ENCODE measurements at regions not wholly inside any gene's neighbourhood (a gene's known extent, or its start where the extent isn't known, plus 50 kb on each side); places are given as distances from the start of the nearest gene placed in this dataset.

DNA sequence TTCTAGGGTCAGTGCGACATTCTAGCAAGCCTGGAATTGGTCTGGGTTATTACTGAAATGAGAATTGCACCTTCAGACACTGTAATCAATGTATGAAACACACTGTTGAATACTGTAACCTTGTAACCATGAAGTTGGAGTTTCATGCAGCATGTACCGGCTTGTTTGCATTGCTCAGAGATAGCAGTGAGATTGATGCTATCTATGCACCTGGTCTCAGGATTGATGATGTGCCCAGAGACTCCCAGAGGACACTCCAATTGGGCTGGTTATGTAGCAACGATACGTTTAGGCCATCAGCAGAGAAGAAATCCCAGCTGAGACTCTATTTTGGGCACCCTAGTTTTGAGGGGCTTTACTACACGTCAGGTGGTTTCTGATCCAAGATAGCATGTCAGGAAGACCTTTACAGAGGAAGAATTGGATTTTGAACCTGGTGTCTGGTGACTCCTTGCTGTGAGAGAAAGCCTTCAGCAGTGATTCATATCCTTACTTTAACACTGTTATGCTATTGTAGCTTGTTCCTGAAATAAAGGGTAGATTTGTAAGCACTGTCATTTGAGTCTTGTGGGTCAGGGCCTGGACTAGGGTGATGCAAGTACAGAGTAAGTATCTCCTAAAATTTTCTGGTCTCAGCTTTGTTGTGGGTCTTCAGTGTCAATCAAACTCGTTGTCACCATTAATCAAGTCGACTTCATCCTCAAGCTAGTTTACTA is 305.1 kb upstream of the GULP1 start:
- no peak overlapping the region for H3K9ac ChIP-seq (ENCODE audit: extremely low read depth, low read length, poor library complexity, severe bottlenecking)
- no peak overlapping the region for H3K4me3 ChIP-seq (ENCODE audit: low read length)
- Mint-ChIP-seq H3K9me3 (no peaks in the 10 kb centered on the region), H3K4me1 (peaks cover 35% of the 10 kb centered on the region), H3K27ac (peak overlapping the region; percentile 35), H3K36me3 (ENCODE audit: low read depth) (no peaks in the 10 kb centered on the region), H3K4me3 (no peak overlapping the region), H3K27me3 (ENCODE audit: insufficient read depth) (no peaks in the 10 kb centered on the region)
- no peaks in the 10 kb centered on the region for H3K36me3 ChIP-seq (ENCODE audit: control insufficient read depth, insufficient read depth, low read length)
- TF ChIP-seq CTCF (conservative IDR thresholded peaks at IDR 0.05): no peak
- 93 to 95% methylated on average over 7 of the region's 7 CpGs for WGBS, 2 experiments (ENCODE audit: insufficient coverage in 1 of 2, insufficient read length in 1 of 2)
- H3K27me3 ChIP-seq (ENCODE audit: control insufficient read depth, insufficient read depth, low read length, poor library complexity, severe bottlenecking): no peaks in the 10 kb centered on the region
- no peak overlapping the region for H3K27ac ChIP-seq (ENCODE audit: low read depth, low read length)
- no peak for DNase-seq
- H3K4me1 ChIP-seq (ENCODE audit: control insufficient read depth, insufficient read depth, low read length): peaks cover 7% of the 10 kb centered on the region
- H3K9me3 ChIP-seq (ENCODE audit: control insufficient read depth, low read length): no peaks in the 10 kb centered on the region

DNA sequence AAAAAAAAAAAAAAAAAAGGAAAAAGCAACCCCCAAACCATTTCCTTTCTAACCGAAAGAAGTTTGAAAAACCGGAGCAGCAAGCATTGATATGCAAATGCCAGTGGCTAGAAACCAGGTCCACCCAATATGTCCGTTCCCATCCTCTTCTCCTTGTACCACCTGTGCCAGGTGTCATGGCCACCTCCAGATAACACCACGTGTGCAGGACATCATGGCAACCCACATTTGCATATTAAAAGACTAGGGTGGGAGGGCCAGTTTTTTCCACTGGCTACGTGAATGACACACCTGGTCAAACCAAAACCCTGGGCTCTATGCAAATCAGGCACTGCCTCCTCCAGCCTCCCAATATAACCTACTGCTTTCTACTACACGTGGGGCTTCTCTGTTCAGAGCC is 303.3 kb upstream of the GULP1 start:
- H3K27me3 ChIP-seq (ENCODE audit: control insufficient read depth, insufficient read depth, low read length, poor library complexity, severe bottlenecking): no peaks in the 10 kb centered on the region
- H3K36me3 ChIP-seq (ENCODE audit: control insufficient read depth, insufficient read depth, low read length): no peaks in the 10 kb centered on the region
- peaks cover 46% of the 10 kb centered on the region for H3K4me1 Mint-ChIP-seq
- H3K4me3 Mint-ChIP-seq: no peak overlapping the region
- H3K27ac Mint-ChIP-seq: peak overlapping the region; percentile 65
- WGBS, 2 experiments (ENCODE audit: insufficient coverage in 1 of 2, insufficient read length in 1 of 2): 90 to 100% methylated on average over 3 to 6 of the region's 6 CpGs
- peaks cover 7% of the 10 kb centered on the region for H3K4me1 ChIP-seq (ENCODE audit: control insufficient read depth, insufficient read depth, low read length)
- DNase-seq: no peak
- H3K4me3 ChIP-seq (ENCODE audit: low read length): no peak overlapping the region
- H3K36me3 Mint-ChIP-seq (ENCODE audit: low read depth): no peaks in the 10 kb centered on the region
- H3K27ac ChIP-seq (ENCODE audit: low read depth, low read length): no peak overlapping the region
- TF ChIP-seq CTCF (conservative IDR thresholded peaks at IDR 0.05): no peak
- H3K9me3 ChIP-seq (ENCODE audit: control insufficient read depth, low read length): no peaks in the 10 kb centered on the region
- no peaks in the 10 kb centered on the region for H3K27me3 Mint-ChIP-seq (ENCODE audit: insufficient read depth)
- no peak overlapping the region for H3K9ac ChIP-seq (ENCODE audit: extremely low read depth, low read length, poor library complexity, severe bottlenecking)
- no peaks in the 10 kb centered on the region for H3K9me3 Mint-ChIP-seq

- H3K27ac Mint-ChIP-seq: peak overlapping the region; percentile 16
- 76 to 100% methylated on average over 1 to 2 of the region's 2 CpGs for WGBS, 2 experiments (ENCODE audit: insufficient coverage in 1 of 2, insufficient read length in 1 of 2)
- H3K9ac ChIP-seq (ENCODE audit: extremely low read depth, low read length, poor library complexity, severe bottlenecking): no peak overlapping the region
Observed at GRCh38 chr2:187989925-187990623, 301.6 kb upstream of the GULP1 start.

More at GRCh38 chr2:187989925-187990623, 301.6 kb upstream of the GULP1 start:
- peaks cover 7% of the 10 kb centered on the region for H3K4me1 ChIP-seq (ENCODE audit: control insufficient read depth, insufficient read depth, low read length)
- DNase-seq: peak; percentile 67
- H3K27ac ChIP-seq (ENCODE audit: low read depth, low read length): no peak overlapping the region
- H3K4me3 ChIP-seq (ENCODE audit: low read length): no peak overlapping the region
- H3K9me3 ChIP-seq (ENCODE audit: control insufficient read depth, low read length): no peaks in the 10 kb centered on the region
- no peaks in the 10 kb centered on the region for H3K27me3 ChIP-seq (ENCODE audit: control insufficient read depth, insufficient read depth, low read length, poor library complexity, severe bottlenecking)
- no peak overlapping the region for H3K4me3 Mint-ChIP-seq
- H3K27me3 Mint-ChIP-seq (ENCODE audit: insufficient read depth): no peaks in the 10 kb centered on the region
- no peak for TF ChIP-seq CTCF (conservative IDR thresholded peaks at IDR 0.05)
- H3K36me3 Mint-ChIP-seq (ENCODE audit: low read depth): no peaks in the 10 kb centered on the region
- H3K4me1 Mint-ChIP-seq: peaks cover 55% of the 10 kb centered on the region
- H3K9me3 Mint-ChIP-seq: no peaks in the 10 kb centered on the region
- H3K36me3 ChIP-seq (ENCODE audit: control insufficient read depth, insufficient read depth, low read length): no peaks in the 10 kb centered on the region

Data from endodermal cell (in vitro differentiated cells).